Fibroblast of peridontal ligament (primary cell): ENCODE measurements at regions not wholly inside any gene's neighbourhood (a gene's known extent, or its start where the extent isn't known, plus 50 kb on each side); places are given as distances from the start of the nearest gene placed in this dataset.
A peak's percentile ranks its signal among the peaks of the same experiment; 100 is the strongest.

Experiments
- DNase-seq: peaks from one replicate; pipeline ENCODE4 v3.0.0-alpha.2; 2010; ENCODE audit errors: extremely low read depth

DNA sequence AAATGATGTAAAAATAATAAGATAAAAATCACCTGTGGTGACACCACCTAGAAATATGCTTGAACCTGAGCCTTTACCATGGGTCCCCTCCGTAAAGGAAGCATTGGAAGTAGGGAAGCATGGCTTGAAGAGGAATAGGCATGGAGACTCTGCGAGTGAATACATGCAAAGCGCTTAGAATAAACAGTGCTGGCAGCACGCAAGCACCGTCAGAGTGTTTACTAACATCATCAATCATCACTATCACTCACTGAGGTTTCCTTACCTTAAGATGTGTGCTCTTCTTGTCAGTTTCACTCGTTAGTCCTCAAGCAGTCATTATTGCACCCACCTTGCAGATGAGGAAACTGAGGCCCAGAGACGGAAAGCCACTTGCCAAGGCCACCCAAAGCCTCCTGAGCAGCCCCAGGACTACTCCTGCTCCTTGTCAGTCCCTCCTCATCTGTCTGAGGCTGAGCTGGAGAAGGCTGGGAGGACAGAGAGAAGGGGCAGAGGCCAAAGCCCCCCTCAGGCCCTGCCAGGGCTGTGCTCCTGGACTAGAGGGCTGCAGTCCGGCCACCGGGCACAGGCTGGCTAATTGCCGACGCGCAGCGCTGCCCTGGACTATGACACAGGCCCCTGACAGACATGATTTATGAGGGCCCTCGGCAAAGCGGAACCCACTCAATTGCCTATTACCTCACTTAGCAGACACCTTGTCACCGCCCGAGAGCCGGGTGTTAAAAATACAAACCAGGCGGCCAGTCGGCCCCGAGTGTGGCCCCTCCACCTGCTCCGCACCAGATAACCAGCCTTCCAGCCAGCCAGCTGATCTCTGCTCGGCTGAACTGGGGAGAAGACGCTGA lies 168.9 kb downstream of the MN1 start:
- DNase-seq = no peak

DNA sequence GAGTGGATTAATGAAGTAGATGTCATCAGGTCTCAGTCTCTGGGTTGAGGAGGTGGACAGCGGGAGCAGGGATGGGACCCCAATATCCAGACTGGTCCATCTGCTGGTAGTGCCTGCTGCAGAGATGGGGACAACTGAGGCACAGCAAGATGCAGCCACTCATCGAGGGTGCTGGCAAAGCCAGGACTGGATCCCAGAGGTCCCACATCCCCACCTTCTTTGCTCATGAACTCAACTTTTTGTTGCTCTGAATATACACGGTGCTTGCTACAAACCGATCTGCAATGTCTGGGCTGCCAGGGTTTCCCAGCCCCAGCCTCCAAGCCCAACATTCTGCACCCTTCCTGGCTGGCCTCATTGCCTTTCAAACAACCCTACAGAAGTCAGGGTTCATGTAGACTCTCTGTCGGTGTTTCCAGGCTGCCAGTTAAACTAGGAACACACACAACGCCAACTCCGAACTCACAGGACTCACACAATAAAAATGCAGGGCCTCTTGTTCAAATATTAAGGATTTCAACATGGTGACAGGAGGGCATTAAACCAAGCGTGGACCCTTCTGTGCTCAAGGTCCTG lies 168.2 kb downstream of the MN1 start:
- no peak for DNase-seq

DNA sequence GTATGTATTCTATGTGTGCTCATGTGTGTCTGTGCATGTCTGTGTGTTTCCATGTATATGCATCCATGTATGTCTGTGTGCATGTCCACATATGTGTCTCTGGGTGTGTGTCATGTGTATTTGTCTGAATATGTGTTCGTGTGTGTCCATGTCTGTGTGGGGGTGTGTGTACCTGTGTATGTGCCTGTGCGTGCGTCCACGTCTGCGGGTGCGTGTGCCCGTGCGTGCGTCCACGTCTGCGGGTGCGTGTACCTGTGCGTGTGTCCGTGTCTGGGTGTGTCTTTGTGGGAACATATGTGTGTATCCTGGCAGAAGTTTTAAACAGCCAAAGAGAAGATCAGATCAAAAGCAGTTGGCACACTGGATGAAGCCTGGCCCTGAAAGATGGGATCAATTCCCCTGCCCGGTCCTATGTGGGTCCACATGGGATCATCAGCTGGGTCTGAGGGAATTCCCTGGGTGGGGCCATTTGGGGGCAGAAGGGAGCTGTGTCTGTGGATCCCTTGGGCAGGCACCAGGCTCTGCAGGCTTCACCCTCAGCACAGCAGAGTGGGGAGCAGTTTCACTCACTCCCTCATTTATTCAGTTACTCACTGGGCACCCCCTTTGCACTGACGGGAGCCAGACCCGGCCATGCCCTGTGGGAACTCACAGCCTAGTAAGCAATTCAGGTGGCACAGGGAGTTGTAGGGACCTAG lies 167.4 kb downstream of the MN1 start:
- no peak for DNase-seq

DNA sequence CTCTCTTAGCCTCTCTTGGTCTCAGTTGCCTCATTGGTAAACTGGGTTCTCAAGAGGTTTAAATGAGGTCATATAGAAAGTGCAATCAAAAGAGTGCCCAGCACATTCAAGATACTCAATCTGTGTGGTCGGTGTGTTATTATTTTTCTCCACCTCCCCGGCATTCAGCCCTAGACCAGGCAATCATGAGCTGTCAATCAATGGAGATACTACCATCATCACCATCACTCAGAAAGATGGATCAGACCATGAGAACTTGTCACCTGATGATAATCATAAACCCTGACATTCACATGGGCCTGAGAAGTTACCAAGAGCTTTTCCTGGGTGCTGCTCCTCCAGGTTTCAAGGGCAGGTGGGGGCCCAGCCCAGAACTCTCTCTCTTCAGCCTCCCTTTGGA lies 166.1 kb downstream of the MN1 start:
- DNase-seq = no peak

DNA sequence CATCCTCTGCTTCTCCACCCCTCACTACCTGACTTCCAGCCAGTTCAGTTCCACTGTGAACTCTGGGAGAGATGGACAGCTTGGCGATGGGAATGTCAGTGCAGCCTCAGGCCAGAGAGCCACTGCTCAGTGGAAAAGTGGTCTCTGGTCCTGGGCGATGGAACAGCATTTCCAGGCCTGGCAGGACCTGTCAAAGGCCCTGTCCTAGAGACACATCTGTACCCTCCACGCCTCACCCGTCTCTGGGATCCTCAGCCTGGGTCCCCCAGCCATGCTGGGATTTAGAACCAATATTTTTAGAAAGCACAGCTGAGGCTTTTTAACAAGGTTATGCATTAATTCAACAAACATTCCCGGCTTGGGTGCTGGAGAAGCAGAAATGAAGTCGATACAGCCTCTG lies 165.7 kb downstream of the MN1 start:
- no peak for DNase-seq

GRCh38 chr22:27636716-27637508 lies 164.6 kb downstream of the MN1 start:
- DNase-seq = no peak

DNA sequence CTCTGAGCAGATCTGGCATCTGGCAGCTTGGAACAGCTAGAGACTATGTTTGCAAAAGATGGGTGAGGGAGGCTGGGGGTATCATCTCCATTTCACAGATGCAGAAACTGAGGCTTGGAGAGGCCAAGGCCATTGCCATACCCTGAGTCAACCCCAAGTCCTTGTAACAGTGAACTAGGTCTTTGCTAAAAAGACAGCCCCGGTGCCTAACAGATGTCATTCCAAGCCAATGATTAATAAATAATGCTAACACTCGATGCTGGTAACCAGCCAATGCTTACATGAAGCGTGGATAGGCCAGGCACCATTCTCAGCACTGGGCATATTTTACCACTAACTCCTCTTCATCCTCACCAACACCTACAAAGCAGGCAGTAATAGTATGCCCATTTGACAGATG lies 164.0 kb downstream of the MN1 start:
- DNase-seq = no peak

GRCh38 chr22:27638329-27639233 lies 163.0 kb downstream of the MN1 start:
- no peak for DNase-seq

GRCh38 chr22:27639248-27640086 lies 162.1 kb downstream of the MN1 start:
- DNase-seq = peak; percentile 24

- DNase-seq = peak; percentile 55
These were observed 160.3 kb downstream of the MN1 start for GRCh38 chr22:27641049-27641795.

DNA sequence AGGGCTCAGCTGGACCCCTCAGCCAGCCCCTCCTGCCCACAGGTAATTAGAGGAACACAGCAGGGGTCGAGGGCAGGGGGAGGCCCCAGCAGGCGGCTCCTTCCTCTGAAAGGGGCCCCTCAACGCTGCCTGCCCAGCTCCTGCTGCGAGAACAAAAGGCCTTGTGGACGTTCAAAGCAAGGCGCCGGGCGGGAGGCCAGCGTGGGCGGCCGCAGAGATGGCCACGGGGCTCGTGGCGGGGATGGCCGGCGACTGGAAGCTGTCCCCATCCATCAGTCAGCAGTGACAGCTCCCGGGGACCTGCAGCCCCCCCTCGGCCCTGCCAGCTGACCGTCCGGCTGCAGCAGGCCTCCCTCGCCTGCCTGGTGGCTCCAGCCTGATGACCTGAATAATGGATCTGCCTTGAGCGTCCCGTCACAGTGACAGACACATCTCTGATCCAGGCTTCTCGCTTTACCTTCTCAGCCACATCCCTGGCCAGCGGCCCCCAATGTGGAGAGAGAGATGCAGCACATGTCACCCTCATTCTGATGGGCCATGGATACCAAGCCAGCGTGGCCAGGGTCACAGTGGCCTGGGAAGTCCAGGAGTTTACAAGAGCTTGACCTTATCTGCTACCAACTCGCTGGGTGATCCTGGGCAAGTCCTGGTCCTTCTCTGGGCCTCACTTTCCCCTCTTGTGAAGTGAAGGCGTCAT lies 159.3 kb downstream of the MN1 start:
- DNase-seq = no peak

- DNase-seq = no peak
These were observed 157.6 kb downstream of the MN1 start for GRCh38 chr22:27643907-27644306.

DNA sequence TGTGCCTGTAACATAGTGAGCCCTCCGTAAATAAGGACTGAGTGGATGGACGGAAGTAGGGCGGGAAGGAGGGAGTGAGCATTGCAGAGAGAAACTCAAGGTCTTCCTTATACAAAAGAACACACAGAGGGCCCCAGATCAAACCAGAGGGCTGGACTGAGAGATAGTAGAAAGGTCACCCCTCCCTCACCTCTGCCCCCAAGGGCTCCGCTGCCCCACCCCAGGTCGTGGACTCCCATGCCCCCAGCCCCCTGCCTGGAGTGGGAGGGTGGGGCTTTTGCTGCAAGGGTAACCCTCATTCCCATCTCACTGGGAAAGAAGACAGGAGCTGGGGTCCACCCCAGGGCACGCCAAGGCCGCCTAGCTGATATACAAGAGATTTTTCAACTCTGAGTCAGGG lies 157.0 kb downstream of the MN1 start:
- DNase-seq = no peak

- no peak for DNase-seq
These were observed 154.0 kb downstream of the MN1 start for GRCh38 chr22:27647540-27647939.

GRCh38 chr22:27648074-27648473 lies 153.5 kb downstream of the MN1 start:
- DNase-seq = no peak

GRCh38 chr22:27648853-27649252 lies 152.7 kb downstream of the MN1 start:
- DNase-seq = no peak

DNA sequence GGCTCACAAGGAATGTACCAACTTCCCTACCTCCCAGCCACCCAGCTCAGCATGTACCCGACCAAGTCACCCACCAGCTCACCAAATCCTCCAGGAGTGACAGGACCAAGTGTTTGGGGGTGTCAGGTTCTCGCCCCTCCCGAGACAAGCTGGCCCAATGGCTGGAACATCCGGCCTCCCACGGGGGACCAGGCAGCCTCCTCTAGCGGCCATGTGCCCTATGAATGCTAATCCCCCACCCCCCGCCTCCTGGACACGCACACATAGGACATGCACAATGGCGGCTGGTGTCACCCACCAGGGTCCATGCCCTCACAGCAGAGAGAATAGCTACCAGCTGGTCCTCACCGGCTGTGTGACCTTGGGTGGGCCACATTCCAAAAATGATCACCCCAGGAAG lies 151.0 kb downstream of the MN1 start:
- DNase-seq = no peak

GRCh38 chr22:27650985-27651384 lies 150.6 kb downstream of the MN1 start:
- no peak for DNase-seq

DNA sequence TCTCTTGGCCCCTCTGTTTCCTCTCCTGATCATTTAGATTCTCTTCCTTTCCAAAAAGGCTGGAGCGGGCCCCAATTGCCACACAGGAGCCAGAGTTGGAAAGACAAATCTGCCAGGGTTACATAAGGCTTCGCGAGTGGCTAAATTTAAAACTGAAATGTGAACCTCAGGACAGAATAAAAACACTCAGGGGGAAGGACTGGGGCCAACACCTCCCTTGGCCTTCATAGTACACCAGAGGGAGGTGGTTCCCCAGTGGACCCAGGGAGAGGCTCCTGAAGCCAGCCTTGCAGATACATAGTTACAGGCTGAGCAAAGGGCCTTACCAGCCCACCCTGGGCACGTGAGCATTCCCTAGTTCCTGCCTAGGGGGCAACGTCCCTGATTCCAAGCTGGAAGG lies 150.1 kb downstream of the MN1 start:
- no peak for DNase-seq
